ENCODE measurements at regions not wholly inside any gene's neighbourhood (a gene's known extent, or its start where the extent isn't known, plus 50 kb on each side); places are given as distances from the start of the nearest gene placed in this dataset.

DNA sequence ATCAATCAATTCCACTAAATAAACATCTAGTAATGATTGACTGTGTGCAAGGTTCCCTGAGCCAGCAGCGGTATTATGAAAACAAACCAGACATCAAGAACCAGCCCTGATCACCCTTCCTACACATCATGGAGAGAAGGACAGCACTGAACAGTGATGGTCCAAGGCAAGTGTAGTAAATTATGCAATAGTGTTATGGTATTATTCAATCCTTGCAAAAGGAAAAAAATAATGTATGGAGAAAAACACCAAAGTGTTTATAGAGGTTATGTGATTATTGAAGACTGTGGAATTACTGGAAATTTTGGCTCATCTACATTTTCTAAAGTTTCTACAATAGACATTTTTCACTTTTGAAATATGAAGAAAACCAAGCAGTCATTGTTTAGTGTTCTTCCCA lies 105.3 kb downstream of the RCN1 start:
- intact Hi-C loops (cut with DNase I): no loop called here
- ATAC-seq (ENCODE audit: poor library complexity) (no peak), DNase-seq (no peak)

DNA sequence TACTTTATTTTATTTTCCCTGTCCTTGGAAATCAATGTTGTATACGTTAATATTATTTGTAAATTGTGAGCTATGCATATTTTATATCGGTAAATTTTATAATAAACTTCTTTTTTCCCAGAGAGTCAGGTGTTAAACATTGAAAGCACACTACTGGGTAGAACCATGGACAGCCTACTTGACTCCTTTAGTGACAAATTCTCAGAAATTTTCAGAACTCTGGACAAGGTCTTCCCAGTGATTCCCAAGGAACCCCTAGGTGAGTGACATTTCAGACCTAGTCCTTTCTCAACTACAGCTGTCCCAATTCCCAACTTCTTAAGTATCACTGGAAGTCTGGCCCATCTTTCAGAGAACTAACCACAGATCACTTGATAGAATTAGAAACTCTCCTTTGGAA lies 107.2 kb downstream of the RCN1 start:
- ATAC-seq (ENCODE audit: poor library complexity) (no peak), DNase-seq (no peak)
- intact Hi-C loops (cut with DNase I): no loop called here

DNA sequence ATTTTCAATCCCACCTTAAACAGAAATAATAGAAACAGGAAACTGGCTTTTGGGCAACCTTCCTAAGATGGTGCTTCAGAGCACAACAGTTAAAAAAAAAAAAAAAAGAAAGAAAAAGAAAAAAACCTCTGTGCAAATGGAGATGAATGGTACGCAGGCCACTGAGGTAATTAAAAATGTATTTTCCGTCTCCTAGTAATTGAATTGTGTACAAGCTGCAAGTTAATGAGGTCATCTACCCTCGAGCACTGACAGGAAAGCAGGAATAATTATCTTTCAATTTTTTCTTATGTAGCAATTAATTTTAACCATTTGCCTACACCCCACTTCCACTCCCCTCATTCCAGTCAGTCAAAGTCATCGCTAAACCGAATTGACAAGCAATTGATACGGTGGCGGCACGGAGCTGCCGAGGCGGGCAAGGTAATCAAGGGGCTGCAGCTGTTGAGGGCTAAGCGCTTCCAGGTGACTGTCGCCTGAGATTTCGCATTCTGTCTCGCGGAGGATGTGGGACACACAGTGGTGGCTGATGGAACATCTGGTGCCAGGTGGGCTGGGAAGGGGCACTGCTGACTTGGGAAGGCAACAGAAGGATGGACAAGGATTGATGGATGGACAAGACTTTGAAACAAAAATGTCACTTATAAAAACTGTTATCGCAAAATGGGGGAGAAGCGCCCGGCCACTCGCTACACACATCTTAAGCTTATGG lies 109.4 kb downstream of the RCN1 start:
- intact Hi-C loops (cut with DNase I): no loop called here
- ATAC-seq (ENCODE audit: poor library complexity) (no peak), DNase-seq (no peak)

DNA sequence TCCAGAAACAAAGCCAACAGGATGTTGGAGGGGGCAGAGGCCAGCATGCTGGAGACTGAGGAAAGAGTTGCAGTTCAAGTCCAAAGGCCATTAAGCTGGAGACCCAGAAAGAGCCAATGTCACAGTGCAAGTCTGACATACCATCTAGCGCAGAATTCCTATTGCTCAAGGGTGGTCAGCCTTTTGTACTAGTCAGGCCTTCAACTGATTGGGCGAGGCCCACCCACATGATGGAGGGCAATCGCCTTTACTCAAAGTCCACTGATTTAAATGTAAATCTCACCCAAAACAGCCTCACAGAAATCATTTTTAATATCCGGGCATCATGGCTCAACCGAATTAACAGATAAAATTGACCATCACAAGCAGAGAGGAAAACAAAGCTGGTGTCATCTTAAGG lies 113.9 kb downstream of the RCN1 start:
- intact Hi-C loops (cut with DNase I): no loop called here
- DNase-seq (no peak), ATAC-seq (ENCODE audit: poor library complexity) (no peak)

DNA sequence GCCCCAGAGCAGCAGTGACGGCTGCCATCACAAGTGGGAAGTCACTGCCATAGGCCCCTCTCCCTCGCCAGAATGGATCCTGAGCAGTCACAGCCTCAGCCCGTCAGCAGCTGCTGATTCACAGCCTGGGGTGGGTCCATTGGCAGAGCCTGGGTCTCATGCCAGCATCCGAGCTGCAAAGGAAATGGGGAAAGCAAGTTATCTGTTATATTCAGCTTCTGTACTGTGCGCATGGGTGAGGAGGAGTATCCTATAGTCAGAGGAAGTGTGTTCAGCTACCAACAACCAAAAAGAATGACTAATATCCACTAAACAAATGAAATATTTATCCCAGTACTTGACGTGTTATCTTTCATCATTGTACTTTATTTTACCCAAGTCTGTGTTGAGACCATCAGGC lies 119.7 kb downstream of the RCN1 start:
- intact Hi-C loops (cut with DNase I): no loop called here
- ATAC-seq (ENCODE audit: poor library complexity) (no peak), DNase-seq (no peak)

DNA sequence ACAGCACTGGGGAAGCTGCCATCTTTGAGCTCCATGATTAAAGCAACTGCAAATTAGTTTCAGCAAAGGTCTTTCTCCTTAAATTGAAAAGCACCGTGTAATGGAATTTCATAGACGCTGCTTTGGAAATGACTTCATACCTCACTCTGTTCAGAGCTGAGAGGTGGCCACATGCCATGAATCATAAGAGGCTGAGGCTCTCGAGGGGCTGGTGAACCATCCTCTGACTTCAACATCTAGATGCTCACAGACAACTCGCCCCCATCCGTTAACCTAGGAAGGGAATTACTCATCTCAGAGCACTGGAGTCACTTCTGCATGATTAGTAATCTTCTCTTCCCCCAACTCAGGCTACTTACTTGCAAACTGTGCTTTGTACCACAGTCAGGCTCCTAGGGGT lies 122.3 kb downstream of the RCN1 start:
- intact Hi-C loops (cut with DNase I): no loop called here
- DNase-seq (no peak), ATAC-seq (ENCODE audit: poor library complexity) (no peak)

DNA sequence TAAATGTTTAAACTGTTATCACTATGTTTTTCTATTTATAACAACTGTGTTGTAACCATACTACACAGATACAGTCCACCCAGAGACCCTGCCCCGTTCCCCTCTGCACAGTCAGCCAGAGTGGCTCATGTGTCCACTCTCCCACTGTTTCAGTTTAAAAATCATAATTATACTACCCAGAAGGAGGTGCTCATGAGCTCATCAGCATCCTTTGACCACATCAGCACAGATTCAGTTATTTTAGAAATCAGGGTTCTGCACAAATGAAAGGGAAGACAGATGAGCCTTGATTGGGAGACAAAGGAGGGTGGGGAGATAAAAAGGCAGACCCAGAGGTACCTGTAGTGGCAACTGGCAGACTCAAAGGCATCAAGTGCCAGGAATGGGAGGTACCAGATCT lies 124.3 kb downstream of the RCN1 start:
- intact Hi-C loops (cut with DNase I): no loop called here
- no peak for DNase-seq
- ATAC-seq (ENCODE audit: poor library complexity): no peak

DNA sequence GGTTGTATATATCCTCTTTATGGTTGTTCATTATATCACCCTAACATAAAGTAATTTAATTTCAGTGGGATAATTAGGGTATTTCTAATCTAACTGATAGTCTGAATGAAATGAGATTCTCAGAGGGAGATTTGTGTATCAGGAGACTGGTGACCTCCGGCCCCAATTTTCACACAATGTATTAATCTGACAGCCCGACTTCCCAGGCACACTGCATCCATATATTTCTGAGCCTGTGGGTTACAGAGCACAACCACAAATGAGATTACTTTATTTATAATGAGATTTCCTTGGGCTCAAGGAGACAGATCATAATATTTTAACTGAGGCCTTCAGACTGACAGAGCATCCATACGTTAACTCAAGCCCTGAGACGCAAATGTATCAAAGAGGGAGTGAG lies 125.9 kb downstream of the RCN1 start:
- no peak for DNase-seq
- ATAC-seq (ENCODE audit: poor library complexity): no peak
- intact Hi-C loops (cut with DNase I): no loop called here

DNA sequence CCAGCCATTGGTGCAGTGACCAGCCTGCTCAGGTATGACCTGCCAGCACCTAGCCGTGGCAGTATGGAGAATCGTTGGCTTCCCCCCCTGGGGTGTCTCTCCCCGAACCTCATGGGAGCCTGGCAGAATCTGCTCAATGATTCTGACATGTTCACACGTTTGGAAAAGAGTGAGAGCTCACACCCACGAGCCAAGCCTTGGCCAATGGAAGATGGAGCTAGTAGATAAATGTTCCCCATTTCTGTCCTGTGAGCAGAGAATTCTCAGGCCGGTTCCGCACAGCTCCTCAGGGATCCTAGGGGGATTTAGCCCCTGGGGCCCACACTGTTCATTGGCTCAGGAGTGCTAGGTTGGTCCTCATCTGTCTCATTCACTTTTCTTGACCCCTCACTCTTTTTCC lies 128.4 kb downstream of the RCN1 start:
- intact Hi-C loops (cut with DNase I): no loop called here
- ATAC-seq (ENCODE audit: poor library complexity): no peak

DNA sequence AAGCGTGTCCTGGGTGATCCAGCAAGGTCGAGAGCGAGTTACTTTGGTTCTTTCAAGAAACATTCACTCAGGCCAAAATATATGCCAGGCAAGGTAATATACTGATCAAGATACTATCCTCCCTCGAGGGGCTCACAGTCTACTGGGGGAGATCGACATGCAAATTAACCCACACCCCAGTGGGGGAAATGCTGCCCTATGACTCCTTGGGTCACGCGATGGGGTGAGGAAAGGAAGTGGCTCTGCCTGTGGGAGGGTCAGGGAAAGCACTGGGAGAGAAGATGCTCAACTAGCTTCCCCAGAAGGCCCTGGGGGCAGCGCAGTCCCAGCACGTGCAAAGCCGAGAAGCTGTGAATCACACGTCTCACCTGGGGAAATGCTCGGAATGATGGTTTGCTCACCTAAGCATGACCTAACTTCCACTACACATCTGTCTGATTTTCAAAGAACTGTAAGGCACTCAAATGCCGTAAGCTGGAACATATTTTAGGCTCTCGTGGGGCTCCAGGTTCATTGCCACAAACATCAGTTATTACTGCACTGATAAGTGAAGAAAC lies 130.7 kb downstream of the RCN1 start:
- DNase-seq: no peak
- no peak for ATAC-seq (ENCODE audit: poor library complexity)
- intact Hi-C loops (cut with DNase I): no loop called here

More for the DNA sequence above, 128.4 kb downstream of the RCN1 start:
- DNase-seq: no peak

DNA sequence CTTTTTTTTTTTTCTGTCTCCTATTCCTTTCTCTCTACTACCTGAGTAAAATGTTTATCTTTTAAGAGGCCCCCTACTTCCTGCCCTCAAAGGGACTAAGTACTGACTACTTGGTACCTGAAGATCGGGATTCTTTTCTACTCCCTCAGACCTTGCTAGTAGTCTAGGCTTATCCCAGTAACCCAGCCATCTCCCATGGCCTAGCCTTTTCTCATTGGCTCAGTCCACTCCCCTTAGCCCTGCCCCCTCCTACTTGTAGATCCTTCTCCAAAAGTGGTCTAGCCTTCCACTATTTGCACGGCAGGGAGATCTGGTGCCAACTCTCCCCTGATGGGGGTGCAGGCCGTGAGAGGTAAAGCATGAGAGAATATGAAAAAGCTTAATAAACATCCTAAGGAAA lies 133.7 kb downstream of the RCN1 start:
- intact Hi-C loops (cut with DNase I): no loop called here
- no peak for DNase-seq
- ATAC-seq (ENCODE audit: poor library complexity): no peak

DNA sequence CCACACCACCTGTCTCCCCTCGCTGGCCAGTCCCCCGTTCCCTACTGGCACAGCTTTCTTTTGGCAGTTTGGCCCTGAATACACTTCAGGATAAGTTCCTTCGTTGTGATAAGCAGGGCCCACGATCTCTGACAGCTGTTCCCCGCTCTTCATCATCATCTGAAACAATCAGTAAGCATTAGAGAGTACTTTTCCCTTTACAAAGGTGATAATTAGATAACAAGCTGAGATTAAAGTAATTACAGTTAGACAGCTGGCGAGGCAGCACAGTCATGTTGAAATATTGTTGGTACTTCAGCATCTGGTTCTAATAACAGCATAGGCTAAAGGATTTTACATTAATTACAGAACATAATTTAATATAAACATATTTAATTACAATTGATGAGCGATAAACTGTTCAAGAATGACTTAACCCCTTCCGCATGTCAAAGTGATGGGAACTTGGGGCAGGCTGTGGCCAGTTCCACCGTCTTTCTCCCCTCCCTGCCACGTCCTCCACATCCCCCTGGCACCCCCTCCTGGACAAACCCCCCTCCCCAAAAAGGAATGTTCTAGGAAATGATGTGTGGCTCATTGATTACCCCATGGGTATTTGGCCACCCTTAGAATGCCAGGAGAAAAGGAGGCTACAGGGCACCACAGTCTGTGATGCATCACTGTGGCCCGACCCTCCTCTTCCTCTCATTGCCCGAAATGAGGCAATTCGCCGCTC lies 134.9 kb downstream of the RCN1 start:
- no peak for ATAC-seq (ENCODE audit: poor library complexity)
- intact Hi-C loops (cut with DNase I): no loop called here
- no peak for DNase-seq

DNA sequence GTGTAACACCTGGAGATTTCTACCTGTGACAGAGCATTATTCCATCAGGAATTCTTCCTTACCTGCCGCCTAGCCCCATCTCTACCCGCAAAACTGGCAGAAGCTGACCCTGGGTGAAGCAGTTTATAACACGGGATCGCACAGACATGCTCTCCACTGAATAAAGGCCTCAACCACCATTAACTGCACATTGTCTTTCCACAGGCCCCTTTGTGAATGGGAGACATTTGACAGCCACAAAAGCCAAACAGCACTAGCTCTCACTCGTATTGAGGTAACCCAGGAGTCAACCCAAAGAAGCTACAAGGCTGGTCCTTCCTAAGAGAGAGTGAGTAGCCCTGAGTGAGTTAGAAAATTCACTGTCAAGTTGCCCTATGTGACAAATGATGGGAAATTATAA lies 135.6 kb downstream of the RCN1 start:
- intact Hi-C loops (cut with DNase I): no loop called here

DNA sequence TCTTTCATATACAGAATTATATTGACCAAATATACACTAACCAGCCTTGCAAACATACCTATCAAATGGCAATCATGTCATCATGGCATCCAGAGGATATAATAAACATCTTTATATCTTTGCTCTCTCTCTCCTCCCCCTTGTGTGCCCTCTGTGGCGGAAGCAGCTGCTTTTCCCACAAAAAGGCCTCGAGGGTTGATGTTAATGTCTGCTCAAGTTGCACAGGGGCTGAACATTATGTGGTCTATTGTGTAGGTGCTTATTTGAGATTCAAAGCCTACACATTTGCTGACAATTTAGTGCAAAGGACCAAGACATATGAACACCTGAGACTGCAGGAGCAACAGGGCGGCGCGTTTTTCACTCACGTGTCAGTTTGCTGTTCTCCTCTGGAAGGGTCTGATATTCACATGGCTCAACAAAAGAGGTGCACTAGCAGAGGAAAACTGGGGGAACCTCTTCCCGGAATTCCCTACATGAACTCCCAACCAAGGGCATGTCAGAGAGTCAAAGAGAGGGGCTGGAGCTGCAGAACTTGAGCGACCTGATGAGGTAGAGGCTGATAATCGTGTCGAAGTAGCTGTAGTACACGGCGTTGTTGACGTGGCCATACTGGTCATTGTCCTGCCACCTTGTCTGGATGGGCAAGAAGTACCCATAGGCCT lies 138.8 kb downstream of the RCN1 start:
- ATAC-seq (ENCODE audit: poor library complexity): no peak
- intact Hi-C loops (cut with DNase I): no loop called here

More for the DNA sequence above, 135.6 kb downstream of the RCN1 start:
- DNase-seq (no peak), ATAC-seq (ENCODE audit: poor library complexity) (no peak)

DNA sequence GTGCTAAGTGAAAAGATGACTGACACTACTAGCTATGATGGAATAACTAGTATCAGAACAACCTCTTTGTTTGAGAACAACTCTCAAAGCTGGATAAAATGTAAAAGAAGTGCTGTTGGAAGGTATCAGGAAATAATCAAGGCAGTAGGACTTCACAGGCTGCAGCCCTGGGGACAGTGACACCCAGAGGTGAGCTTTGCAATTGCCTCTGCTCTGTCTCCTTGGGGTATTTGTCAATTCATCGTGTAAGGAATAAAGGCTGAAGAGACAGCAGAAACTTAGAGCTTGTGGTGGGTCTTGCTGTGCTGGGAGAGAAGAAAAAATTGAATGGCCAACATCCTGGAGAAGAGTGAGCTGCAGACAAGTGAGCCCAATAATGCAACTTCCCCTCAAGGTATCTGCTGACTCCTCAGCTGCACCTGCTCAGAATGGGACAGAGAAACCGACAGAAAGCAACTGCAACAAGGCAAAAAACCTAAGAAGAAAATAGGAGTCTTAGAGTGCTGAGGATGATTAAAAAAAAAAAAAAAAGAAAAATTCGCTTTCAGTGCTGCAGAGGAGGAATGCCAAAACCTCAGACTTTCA lies 141.1 kb downstream of the RCN1 start:
- ATAC-seq (ENCODE audit: poor library complexity) (no peak), DNase-seq (no peak)
- intact Hi-C loops (cut with DNase I): no loop called here

More for the DNA sequence above, 138.8 kb downstream of the RCN1 start:
- no peak for DNase-seq

DNA sequence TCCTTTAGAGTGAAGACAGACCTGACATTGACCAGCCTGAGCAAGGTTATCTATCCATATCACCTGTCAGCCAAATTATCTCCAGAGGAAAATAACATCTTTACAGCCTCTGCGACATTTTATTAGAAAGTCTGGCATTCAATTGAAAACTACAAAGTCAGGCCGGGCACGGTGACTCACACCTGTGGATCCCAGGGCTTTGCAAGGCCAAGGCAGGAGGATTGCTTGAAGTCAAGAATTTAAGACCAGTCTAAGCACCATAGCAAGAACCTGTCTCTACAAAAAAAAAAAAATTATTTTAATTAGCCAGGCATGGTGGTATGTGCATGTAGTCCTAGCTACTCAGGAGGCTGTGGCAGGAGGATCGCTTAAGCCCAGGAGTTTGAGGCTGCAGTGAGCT lies 141.6 kb downstream of the RCN1 start:
- intact Hi-C loops (cut with DNase I): no loop called here
- ATAC-seq (ENCODE audit: poor library complexity): no peak
- no peak for DNase-seq

DNA sequence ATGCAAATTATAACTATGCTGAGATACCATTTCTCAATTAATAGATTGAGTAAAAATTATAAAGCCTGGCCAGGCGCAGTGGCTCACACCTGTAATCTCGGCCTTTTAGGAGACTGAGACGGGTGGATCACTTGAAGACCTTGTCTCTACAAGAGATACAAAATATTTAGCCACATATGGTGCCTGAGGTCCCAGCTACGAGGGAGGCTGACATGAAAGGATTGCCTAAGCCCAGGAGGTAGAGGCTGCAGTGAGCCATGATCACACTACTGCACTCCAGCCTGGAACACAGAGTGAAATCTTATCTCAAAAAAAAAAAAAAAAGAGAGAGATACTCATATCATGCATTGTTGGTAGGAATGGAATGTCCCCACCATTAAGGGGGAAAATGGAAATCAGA lies 142.4 kb downstream of the RCN1 start:
- ATAC-seq (ENCODE audit: poor library complexity) (no peak), DNase-seq (no peak)
- intact Hi-C loops (cut with DNase I): no loop called here

DNA sequence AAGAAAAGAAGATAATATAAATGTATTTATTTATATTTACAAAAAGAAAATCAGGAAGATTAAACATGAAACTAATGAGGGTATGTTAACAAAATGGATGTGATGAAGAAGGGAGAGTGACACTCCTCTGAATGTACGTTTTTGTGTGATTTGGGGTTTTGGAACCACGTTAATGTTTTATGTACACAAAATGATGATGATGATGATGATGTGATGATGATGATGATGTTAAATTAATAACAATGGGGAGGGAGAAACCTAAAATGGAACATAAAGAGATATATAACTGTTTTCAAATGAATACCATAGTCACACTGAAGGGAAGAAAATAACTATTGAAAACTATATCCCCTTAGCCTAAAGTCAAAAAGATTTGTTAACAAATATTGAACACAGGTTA lies 143.1 kb downstream of the RCN1 start:
- ATAC-seq (ENCODE audit: poor library complexity): no peak
- intact Hi-C loops (cut with DNase I): no loop called here
- no peak for DNase-seq

DNA sequence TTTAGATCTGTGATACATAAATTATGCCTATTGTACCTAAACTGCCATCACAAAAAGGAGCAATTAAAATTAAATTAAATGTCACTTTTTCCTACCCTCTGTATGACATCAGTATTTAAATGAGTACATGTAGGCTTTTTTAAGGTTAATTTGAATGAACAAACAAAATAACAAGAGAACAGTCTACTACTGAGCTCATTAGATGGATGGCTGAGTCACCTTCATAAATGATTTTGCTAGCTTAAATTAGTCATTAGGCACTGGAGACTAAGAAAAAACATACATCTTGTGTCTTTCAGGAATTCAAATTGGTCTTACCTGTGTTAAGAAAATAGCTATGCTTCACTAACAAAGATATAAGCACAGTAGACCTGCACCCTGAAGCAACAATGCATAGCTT lies 153.6 kb downstream of the RCN1 start:
- ATAC-seq (ENCODE audit: poor library complexity) (no peak), DNase-seq (no peak)
- intact Hi-C loops (cut with DNase I): no loop called here

DNA sequence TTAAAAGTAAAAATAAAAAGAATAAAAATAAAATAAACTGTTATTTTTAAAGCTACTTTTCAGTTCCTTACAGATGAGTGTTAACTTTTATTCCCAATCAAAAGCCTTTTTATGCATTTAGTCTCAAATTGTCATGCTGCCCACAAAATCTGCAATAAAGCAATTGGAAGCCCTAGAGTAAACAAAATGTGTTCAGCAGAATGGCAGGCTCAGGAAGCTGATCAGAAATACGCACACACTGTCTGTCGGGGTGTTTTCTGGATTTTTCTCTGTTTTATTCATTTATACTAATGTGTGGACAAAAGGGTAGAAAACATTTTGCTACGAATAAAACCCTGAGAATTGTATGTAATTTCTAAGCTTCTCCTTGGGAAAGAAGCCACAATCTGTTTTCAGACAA lies 162.8 kb downstream of the RCN1 start:
- ATAC-seq (ENCODE audit: poor library complexity) (no peak), DNase-seq (no peak)
- intact Hi-C loops (cut with DNase I): no loop called here
